Testis (tissue), 2 donors: ENCODE measurements at regions not wholly inside any gene's neighbourhood (a gene's known extent, or its start where the extent isn't known, plus 50 kb on each side); places are given as distances from the start of the nearest gene placed in this dataset.
A peak's percentile ranks its signal among the peaks of the same experiment; 100 is the strongest.

ENCODE experiments used
- DNase-seq: peaks from one replicate; pipeline ENCODE4 v3.0.0-alpha.2; 2019
- H3K27ac ChIP-seq, 2 donors: fragments of 200-600 bp; sonication (generic); one replicate each; pipeline ENCODE4 v1.5.1; 2019
- H3K27me3 ChIP-seq: fragments of 200-600 bp; sonication (generic); one replicate; pipeline ENCODE4 v1.5.1; 2019
- H3K36me3 ChIP-seq: fragments of 200-600 bp; sonication (generic); one replicate; pipeline ENCODE4 v1.5.1; 2017; ENCODE audit warnings: low read depth; ENCODE audit errors: missing control alignments
- H3K4me1 ChIP-seq: fragments of 200-600 bp; sonication (generic); one replicate; pipeline ENCODE4 v1.5.1; 2019
- H3K4me3 ChIP-seq, 2 donors: fragments of 200-600 bp; sonication (generic); one replicate each; pipeline ENCODE4 v1.5.1; 2017 to 2019
- H3K9me3 ChIP-seq: fragments of 200-600 bp; sonication (generic); one replicate; pipeline ENCODE4 v1.5.1; 2017
- POLR2A ChIP-seq: fragments of 450-650 bp; IDR thresholded peaks from one replicate; pipeline ENCODE4 v1.6.1; 2017; ENCODE audit warnings: antibody characterized with exemption, mild to moderate bottlenecking, moderate library complexity
- WGBS, 2 donors: methylation state at CpG; one replicate each; pipeline ENCODE4 v1.1.5; 2018; 5-methylcytosine and 5-hydroxymethylcytosine counted together
- intact Hi-C: fragments of 100-400 bp; cut with DNase I; formaldehyde crosslinking; loops from one replicate; pipeline ENCODE4 v1.15.1; 2023; ENCODE audit warnings: low total_unique reads
- TF ChIP-seq, protein P1 (sequence below), 3 experiments: fragments of 450-650 bp in 2 of 3; fragments of 200-600 bp in 1 of 3; sonication (generic) in 1 of 3; IDR thresholded peaks; one replicate each; pipeline ENCODE4 v1.5.1; 2016 to 2019; ENCODE audit warnings: antibody characterized with exemption in 3 of 3, mild to moderate bottlenecking in 2 of 3, moderate library complexity in 1 of 3

DNA sequence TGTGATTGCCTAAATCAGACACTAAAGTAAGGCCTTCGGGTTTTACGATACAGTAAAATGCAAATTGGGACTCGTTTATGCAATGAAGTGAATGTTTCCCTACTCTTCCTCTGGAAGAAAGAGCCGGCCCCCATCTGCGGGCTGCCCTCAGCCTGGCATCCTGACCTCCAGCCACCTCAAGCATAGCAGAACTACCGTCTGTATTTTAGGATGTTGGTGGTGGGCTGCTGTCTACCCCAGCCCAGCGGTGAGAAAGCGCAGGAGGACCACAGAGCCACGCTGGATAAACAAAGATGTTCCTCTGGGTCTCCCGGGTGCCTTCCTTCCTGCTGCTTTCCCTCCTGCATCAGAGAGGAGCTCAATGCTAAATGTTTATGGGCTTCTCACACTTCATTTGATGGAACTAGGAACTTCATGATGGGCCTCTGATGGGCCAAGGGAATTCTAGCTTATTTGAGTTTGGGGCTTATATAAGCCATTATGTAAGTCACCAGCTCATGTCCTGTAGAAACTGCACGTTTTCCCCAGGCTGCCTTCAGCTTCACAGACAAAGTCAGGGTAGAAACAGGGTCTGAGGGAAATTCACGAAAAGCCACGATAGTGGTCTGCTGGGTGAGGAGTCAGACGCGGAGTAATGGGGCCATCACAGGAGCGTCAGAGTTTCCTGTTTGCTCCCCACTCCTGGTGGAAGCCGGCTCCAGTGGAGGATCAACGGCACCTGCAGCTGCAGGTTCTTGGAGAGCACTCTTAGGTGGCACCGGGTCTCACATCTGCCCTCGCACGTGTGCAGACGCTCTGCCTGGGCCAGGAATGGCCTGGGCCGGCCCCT is 287.4 kb downstream of the BRD1 start:
- Histone ChIP-seq H3K36me3 (no peaks in the 10 kb centered on the region), H3K27ac (no peak overlapping the region), H3K27me3 (no peaks in the 10 kb centered on the region), H3K9me3 (no peaks in the 10 kb centered on the region), H3K4me1 (no peaks in the 10 kb centered on the region), H3K4me3 (peak overlapping the region in 1 of 2 donors; percentile 53)
- intact Hi-C loops: no loop called here
- 61 to 71% methylated on average over 16 to 23 of the region's 23 CpGs for WGBS, 2 donors
- DNase-seq: no peak
- no peak for TF ChIP-seq POLR2A
- TF ChIP-seq, protein P1, sequence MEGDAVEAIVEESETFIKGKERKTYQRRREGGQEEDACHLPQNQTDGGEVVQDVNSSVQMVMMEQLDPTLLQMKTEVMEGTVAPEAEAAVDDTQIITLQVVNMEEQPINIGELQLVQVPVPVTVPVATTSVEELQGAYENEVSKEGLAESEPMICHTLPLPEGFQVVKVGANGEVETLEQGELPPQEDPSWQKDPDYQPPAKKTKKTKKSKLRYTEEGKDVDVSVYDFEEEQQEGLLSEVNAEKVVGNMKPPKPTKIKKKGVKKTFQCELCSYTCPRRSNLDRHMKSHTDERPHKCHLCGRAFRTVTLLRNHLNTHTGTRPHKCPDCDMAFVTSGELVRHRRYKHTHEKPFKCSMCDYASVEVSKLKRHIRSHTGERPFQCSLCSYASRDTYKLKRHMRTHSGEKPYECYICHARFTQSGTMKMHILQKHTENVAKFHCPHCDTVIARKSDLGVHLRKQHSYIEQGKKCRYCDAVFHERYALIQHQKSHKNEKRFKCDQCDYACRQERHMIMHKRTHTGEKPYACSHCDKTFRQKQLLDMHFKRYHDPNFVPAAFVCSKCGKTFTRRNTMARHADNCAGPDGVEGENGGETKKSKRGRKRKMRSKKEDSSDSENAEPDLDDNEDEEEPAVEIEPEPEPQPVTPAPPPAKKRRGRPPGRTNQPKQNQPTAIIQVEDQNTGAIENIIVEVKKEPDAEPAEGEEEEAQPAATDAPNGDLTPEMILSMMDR (IDR thresholded peaks at IDR 0.05): no peak

DNA sequence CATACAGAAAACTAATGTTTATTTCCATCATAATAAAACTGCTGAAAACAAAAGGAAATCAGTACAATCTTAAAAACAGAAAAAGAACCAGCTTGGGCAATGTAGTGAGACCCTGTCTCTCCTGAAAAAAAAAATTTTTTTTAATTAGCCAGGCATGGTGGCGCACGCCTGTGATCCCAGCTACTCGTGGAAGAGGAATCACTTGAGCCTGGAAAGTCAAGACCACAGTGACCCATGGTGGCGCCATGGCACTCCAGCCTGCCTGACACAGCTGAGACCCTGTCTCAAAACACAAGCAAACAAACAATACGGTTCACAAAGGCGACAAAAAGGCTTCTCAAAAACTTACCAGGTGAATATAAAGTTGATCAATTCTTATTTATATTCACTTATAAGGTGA is 289.7 kb downstream of the BRD1 start:
- Histone ChIP-seq H3K9me3 (no peaks in the 10 kb centered on the region), H3K4me3 (no peak overlapping the region), H3K36me3 (no peaks in the 10 kb centered on the region), H3K27ac (no peak overlapping the region), H3K27me3 (no peaks in the 10 kb centered on the region), H3K4me1 (no peaks in the 10 kb centered on the region)
- 92 to 93% methylated on average over 6 of the region's 6 CpGs for WGBS, 2 donors
- no peak for TF ChIP-seq POLR2A
- TF ChIP-seq, protein P1 (IDR thresholded peaks at IDR 0.05): no peak
- no peak for DNase-seq
- intact Hi-C loops: no loop called here

DNA sequence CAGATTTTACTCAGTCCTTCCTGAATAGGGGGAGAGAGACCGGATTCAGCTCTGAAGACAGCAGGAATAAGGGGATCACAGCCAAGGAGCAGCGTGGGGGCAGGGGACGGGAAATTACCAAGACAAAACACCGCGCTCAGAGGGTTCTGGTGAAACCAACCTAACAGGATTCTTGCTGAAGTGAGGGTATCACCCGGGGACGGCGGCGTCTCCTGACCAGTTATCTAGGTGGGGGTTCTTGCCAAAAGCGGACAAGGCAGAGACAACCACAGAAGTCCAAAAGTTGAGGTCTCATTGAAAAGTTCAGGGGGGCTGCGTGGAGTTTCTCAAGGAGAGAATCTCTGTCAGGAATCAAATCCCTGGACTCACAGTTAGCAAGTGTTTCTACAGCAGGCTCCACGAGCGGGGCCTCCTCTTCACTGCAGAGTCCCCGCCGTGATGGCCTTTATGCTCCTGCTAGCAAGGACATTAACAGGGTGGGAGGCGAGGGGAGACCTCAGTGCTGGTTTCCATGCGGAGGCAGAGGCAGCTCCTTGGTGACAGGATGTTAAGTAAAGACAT is 291.0 kb downstream of the BRD1 start:
- Histone ChIP-seq H3K4me3 (no peak overlapping the region), H3K27me3 (no peaks in the 10 kb centered on the region), H3K27ac (no peak overlapping the region), H3K36me3 (no peaks in the 10 kb centered on the region), H3K9me3 (no peaks in the 10 kb centered on the region), H3K4me1 (peaks cover 4% of the 10 kb centered on the region)
- intact Hi-C loops: no loop called here
- DNase-seq: no peak
- no peak for TF ChIP-seq POLR2A
- TF ChIP-seq, protein P1 (IDR thresholded peaks at IDR 0.05): no peak
- 76 to 77% methylated on average over 17 of the region's 17 CpGs for WGBS, 2 donors

DNA sequence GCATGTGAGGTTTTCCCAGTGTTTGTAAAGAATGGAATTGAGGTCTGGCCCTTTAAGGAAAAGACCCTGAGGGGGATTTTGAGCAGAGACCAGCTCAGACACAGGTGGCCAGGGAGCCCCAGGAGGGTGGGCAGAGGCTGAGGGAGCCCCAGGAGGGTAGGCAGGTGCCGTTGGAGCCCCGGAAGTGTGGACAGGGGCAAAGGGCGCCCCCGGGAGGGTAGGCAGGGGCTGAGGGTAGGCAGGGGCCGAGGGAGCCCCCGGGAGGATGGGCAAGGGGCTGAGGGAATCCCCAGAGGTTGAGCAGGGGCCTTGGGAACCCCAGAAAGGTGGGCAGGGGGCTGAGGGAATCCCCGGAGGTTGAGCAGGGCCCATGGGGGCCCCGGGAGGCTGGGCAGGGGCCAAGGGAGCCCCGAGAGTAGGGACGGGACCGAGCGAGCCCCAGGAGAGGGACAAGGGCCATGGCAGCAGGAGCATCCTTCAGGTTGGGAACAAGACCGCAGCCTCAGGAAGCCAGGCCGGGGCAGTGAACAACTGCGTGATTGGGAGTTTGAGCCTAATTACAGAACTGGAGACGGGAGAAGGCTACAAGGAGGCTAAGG is 292.0 kb downstream of the BRD1 start:
- H3K9me3 ChIP-seq: no peaks in the 10 kb centered on the region
- H3K36me3 ChIP-seq: no peaks in the 10 kb centered on the region
- no peaks in the 10 kb centered on the region for H3K27me3 ChIP-seq
- H3K4me3 ChIP-seq: no peak overlapping the region
- no peak overlapping the region for H3K27ac ChIP-seq
- no peak for DNase-seq
- 79 to 88% methylated on average over 16 of the region's 16 CpGs for WGBS, 2 donors
- intact Hi-C loops: no loop called here
- no peak for TF ChIP-seq POLR2A
- TF ChIP-seq, protein P1 (IDR thresholded peaks at IDR 0.05): no peak
- H3K4me1 ChIP-seq: peaks cover 7% of the 10 kb centered on the region
